T follicular helper cell (primary cell): ENCODE measurements at regions not wholly inside any gene's neighbourhood (a gene's known extent, or its start where the extent isn't known, plus 50 kb on each side); places are given as distances from the start of the nearest gene placed in this dataset.

Experiments
- DNase-seq: peaks from one replicate; pipeline ENCODE4 v3.0.0-alpha.2; 2020; ENCODE audit warnings: low read depth

DNA sequence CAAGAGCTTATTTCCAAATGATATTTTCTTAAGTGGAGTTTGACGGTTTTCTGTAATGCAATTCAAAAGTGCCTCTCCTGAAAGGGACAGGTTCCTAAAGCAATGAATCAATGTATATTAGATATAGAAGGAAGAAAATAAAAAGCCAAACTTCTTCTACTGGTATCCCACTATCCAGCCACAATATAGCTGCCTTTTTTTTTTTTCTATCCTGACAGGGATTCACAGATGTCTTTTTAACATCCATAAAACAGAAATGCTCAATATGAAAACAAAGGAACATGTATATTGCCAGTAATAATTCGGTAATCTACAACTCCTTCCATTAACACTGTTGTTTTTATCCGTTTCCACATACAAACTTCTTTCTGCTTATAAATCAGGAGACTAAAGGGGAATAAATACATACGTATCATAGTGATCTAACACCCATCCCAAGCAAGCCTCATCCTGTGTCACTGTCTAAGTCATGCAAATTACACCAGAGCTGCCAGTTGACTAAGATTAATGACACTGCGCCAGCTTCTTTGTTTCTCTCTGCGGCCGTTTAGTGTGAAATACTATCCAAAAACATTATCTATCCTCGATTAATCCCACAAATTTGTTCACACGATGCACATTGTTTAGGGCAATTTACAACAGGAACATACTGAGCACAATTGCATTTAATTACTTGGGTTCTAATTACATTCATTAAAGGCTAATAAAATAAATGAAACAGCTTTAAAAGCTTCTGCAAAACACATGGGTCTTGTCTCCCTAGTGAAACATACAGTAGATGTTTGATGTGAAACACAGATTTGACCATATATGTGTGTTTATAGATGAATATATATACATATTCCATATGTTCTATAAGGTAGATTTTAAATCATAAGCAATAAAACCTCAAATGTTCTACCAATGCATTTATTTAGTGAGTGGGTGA lies 51.9 kb upstream of the CDIN1 start:
- DNase-seq, result no peak

DNA sequence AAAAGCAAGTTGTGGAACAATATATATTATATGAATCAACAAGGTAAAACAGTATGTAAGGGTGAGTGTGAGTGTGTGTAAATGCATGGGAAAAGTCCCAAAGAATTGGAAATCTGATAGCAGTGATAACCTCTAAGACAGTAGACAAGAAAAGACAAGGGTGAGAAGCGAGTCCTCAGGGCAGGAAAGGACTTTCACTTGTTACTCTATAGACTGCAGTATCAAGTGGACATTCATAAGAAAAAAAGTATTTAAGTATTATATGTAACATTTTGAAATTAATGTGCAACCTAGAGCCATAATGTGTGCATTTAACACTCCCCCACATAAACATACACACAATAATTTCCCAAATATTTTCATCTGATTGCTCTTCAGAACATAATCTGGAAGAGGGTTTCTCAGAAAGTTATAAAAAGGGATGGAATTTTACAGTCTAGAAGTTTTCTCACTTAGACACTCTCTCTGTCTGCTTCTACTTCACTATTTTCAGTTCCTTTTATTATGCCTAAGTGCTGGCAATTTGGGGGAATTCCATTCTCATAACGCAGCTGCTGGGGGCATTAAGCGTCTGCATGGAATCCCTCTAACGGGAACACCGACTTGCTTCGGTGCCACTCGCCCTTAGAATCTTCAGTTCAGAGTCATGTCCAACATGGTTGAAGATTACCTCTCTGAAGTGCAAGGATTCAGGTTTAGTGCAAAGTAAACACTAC lies 50.0 kb upstream of the CDIN1 start:
- DNase-seq, result no peak
